Keratinocyte (primary cell): ENCODE measurements at regions not wholly inside any gene's neighbourhood (a gene's known extent, or its start where the extent isn't known, plus 50 kb on each side); places are given as distances from the start of the nearest gene placed in this dataset.

Experiments used
- DNase-seq: peaks from one replicate; pipeline ENCODE4 v3.0.0-alpha.2; 2011; ENCODE audit warnings: low read depth, missing footprints, low spot score
- FAIRE-seq: peaks from 2 replicates; lab custom pipeline; 2011; peaks lifted over from hg19 to GRCh38; lab: Jason Lieb, UNC
- H2AFZ ChIP-seq: 2 replicates; pipeline ENCODE4 v1.6.0; 2012; ENCODE audit warnings: low read length, control low read depth, inconsistent platforms; ENCODE audit not compliant: control insufficient read depth
- H3K27ac ChIP-seq: 2 replicates; pipeline ENCODE4 v1.5.1; 2011; ENCODE audit warnings: low read length; ENCODE audit not compliant: control insufficient read depth, insufficient read depth
- H3K27me3 ChIP-seq: 3 replicates; pipeline ENCODE4 v1.6.0; 2011; ENCODE audit warnings: low read length; ENCODE audit not compliant: control insufficient read depth, insufficient read depth; ENCODE audit errors: extremely low read depth
- H3K36me3 ChIP-seq, 2 experiments: 2 replicates in 1 of 2; 3 replicates in 1 of 2; pipeline ENCODE4 v1.5.1; 2011; ENCODE audit warnings: low read length in 2 of 2, mild to moderate bottlenecking in 1 of 2; ENCODE audit not compliant: control insufficient read depth in 2 of 2, insufficient read depth in 2 of 2; ENCODE audit errors: extremely low read depth in 1 of 2
- H3K4me1 ChIP-seq: 3 replicates; pipeline ENCODE4 v1.5.1; 2011; ENCODE audit warnings: low read length; ENCODE audit not compliant: control insufficient read depth, insufficient read depth; ENCODE audit errors: extremely low read depth
- H3K4me2 ChIP-seq: 3 replicates; pipeline ENCODE4 v1.6.0; 2011; ENCODE audit warnings: low read depth, low read length; ENCODE audit not compliant: control insufficient read depth, insufficient read depth; ENCODE audit errors: extremely low read depth
- H3K4me3 ChIP-seq, 3 experiments: fragments of 200-600 bp in 1 of 3; sonication (generic) in 1 of 3; 2 replicates in 2 of 3; 3 replicates in 1 of 3; pipeline ENCODE4 v1.5.1; 2011 to 2016; ENCODE audit warnings: low read length in 3 of 3, mild to moderate bottlenecking in 3 of 3, control low read depth in 2 of 3, inconsistent platforms in 1 of 3, low read depth in 1 of 3, mixed read lengths in 1 of 3, mixed run types in 1 of 3, moderate library complexity in 1 of 3; ENCODE audit not compliant: control insufficient read depth in 2 of 3, insufficient read depth in 2 of 3; ENCODE audit errors: extremely low read depth in 1 of 3
- H3K79me2 ChIP-seq: 2 replicates; pipeline ENCODE4 v1.6.0; 2012; ENCODE audit warnings: low read length; ENCODE audit not compliant: control insufficient read depth, insufficient read depth
- H3K9ac ChIP-seq: 3 replicates; pipeline ENCODE4 v1.6.0; 2011; ENCODE audit warnings: low read length; ENCODE audit not compliant: control insufficient read depth, insufficient read depth; ENCODE audit errors: extremely low read depth
- H3K9me1 ChIP-seq: 3 replicates; pipeline ENCODE4 v1.6.0; 2011; ENCODE audit warnings: low read length; ENCODE audit not compliant: control insufficient read depth, insufficient read depth; ENCODE audit errors: extremely low read depth
- H3K9me3 ChIP-seq: 2 replicates; pipeline ENCODE4 v1.5.1; 2012; ENCODE audit warnings: low read depth, low read length; ENCODE audit not compliant: control insufficient read depth
- H4K20me1 ChIP-seq: 3 replicates; pipeline ENCODE4 v1.6.0; 2011; ENCODE audit warnings: low read length; ENCODE audit not compliant: control insufficient read depth, insufficient read depth; ENCODE audit errors: extremely low read depth
- EZH2 ChIP-seq: IDR thresholded peaks from one replicate; pipeline ENCODE4 v1.6.1; 2012; ENCODE audit warnings: inconsistent platforms, mild to moderate bottlenecking, low read length, moderate library complexity
- dilution Hi-C: fragments of 300-500 bp; cut with MboI; formaldehyde crosslinking; loops from one replicate; pipeline ENCODE4 v1.7.0; 2020; ENCODE audit warnings: low sequenced_read_pairs; ENCODE audit not compliant: extremely low pct_ligation_motif_present
- TF ChIP-seq, protein P1 (sequence below), 3 experiments: IDR thresholded peaks in 1 of 3; conservative IDR thresholded peaks in 1 of 3; optimal IDR thresholded peaks in 1 of 3; 2 replicates in 2 of 3; 3 replicates in 1 of 3; pipeline versions ENCODE3 to v1.5.1; 2011; ENCODE audit warnings: low read length in 3 of 3, mild to moderate bottlenecking in 3 of 3, moderate library complexity in 2 of 3, control low read depth in 1 of 3, inconsistent platforms in 1 of 3; ENCODE audit not compliant: insufficient read depth in 2 of 3; ENCODE audit errors: extremely low read depth in 1 of 3

DNA sequence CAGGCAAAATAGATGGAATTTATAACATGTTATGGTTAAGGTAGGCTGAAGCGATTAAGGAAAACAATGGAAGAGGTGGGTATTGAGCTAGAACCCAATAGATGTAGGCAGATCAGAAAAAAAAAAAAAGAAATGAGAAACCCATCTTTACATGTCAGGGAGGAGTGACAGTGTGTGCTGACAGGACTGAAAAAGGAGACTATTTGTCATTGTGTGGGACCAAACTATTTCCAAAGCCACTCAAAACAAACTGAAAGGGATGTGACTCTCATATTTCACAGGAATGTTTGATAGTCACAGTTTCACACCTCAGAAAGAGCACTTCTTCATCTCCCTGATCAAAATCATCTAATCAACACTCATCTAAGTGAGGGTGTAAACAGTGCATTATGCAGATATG is 122.3 kb upstream of the KIF2A start:
- H3K9me3 ChIP-seq, result no peaks in the 10 kb centered on the region
- H3K79me2 ChIP-seq, result no peaks in the 10 kb centered on the region
- H3K36me3 ChIP-seq, result no peaks in the 10 kb centered on the region
- H2AFZ ChIP-seq, result no peak overlapping the region
- no peaks in the 10 kb centered on the region for H3K4me1 ChIP-seq
- H3K4me2 ChIP-seq, result no peak overlapping the region
- no peaks in the 10 kb centered on the region for H4K20me1 ChIP-seq
- no peak for TF ChIP-seq EZH2
- TF ChIP-seq, protein P1, sequence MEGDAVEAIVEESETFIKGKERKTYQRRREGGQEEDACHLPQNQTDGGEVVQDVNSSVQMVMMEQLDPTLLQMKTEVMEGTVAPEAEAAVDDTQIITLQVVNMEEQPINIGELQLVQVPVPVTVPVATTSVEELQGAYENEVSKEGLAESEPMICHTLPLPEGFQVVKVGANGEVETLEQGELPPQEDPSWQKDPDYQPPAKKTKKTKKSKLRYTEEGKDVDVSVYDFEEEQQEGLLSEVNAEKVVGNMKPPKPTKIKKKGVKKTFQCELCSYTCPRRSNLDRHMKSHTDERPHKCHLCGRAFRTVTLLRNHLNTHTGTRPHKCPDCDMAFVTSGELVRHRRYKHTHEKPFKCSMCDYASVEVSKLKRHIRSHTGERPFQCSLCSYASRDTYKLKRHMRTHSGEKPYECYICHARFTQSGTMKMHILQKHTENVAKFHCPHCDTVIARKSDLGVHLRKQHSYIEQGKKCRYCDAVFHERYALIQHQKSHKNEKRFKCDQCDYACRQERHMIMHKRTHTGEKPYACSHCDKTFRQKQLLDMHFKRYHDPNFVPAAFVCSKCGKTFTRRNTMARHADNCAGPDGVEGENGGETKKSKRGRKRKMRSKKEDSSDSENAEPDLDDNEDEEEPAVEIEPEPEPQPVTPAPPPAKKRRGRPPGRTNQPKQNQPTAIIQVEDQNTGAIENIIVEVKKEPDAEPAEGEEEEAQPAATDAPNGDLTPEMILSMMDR (optimal IDR thresholded peaks at IDR 0.05 in 1 of 3, IDR thresholded peaks at IDR 0.05 in 1 of 3, conservative IDR thresholded peaks at IDR 0.05 in 1 of 3; ENCODE audit: extremely low read depth in 1 of 3, insufficient read depth in 2 of 3, low read length in 3 of 3), result no peak
- FAIRE-seq (no peak), DNase-seq (no peak)
- H3K4me3 ChIP-seq, result no peak overlapping the region
- peaks cover 3% of the 10 kb centered on the region for H3K27me3 ChIP-seq
- no peak overlapping the region for H3K9ac ChIP-seq
- H3K9me1 ChIP-seq, result no peaks in the 10 kb centered on the region
- no peak overlapping the region for H3K27ac ChIP-seq
- dilution Hi-C loops, result no loop called here

- H3K36me3 ChIP-seq, result no peaks in the 10 kb centered on the region
- no peak overlapping the region for H2AFZ ChIP-seq
- no peaks in the 10 kb centered on the region for H4K20me1 ChIP-seq
- FAIRE-seq, result no peak
- no peaks in the 10 kb centered on the region for H3K79me2 ChIP-seq
- no peak overlapping the region for H3K27ac ChIP-seq
- no peaks in the 10 kb centered on the region for H3K4me1 ChIP-seq
- dilution Hi-C loops, result no loop called here
- H3K9ac ChIP-seq, result no peak overlapping the region
- no peak overlapping the region for H3K4me2 ChIP-seq
- H3K4me3 ChIP-seq, result no peak overlapping the region
- H3K9me3 ChIP-seq, result no peaks in the 10 kb centered on the region
- TF ChIP-seq, protein P1 (optimal IDR thresholded peaks at IDR 0.05 in 1 of 3, IDR thresholded peaks at IDR 0.05 in 1 of 3, conservative IDR thresholded peaks at IDR 0.05 in 1 of 3; ENCODE audit: extremely low read depth in 1 of 3, insufficient read depth in 2 of 3, low read length in 3 of 3), result no peak
- TF ChIP-seq EZH2, result no peak
- no peak for DNase-seq
- H3K9me1 ChIP-seq, result no peaks in the 10 kb centered on the region
- peaks cover 3% of the 10 kb centered on the region for H3K27me3 ChIP-seq
Measured at GRCh38 chr5:62184444-62184843, 121.6 kb upstream of the KIF2A start.
